Activated CD4-positive, alpha-beta T cell treated with anti-CD3 and anti-CD28 coated beads, Interleukin-2, amount 50 U/mL, for 24 hours (primary cell): ENCODE measurements at regions not wholly inside any gene's neighbourhood (a gene's known extent, or its start where the extent isn't known, plus 50 kb on each side); places are given as distances from the start of the nearest gene placed in this dataset.

Experiments
- DNase-seq, 2 donors: peaks; one replicate each; pipeline ENCODE4 v3.0.0-alpha.2; 2020; ENCODE audit warnings: low read depth in 1 of 2, low spot score in 1 of 2

- DNase-seq = no peak
Measured at GRCh38 chr18:39788383-39788782, 2166.7 kb upstream of the PIK3C3 start.

GRCh38 chr18:39786477-39786876 is 2168.6 kb upstream of the PIK3C3 start:
- DNase-seq = no peak

GRCh38 chr18:39784541-39784940 is 2170.5 kb upstream of the PIK3C3 start:
- no peak for DNase-seq

- no peak for DNase-seq
Measured at GRCh38 chr18:39781565-39781964, 2173.5 kb upstream of the PIK3C3 start.

- DNase-seq = no peak
Measured at GRCh38 chr18:39780774-39781173, 2174.3 kb upstream of the PIK3C3 start.

- no peak for DNase-seq
Measured at GRCh38 chr18:39779926-39780325, 2175.1 kb upstream of the PIK3C3 start.

GRCh38 chr18:39776766-39777165 is 2178.3 kb upstream of the PIK3C3 start:
- DNase-seq = no peak

- no peak for DNase-seq
Measured at GRCh38 chr18:39774957-39775598, 2180.0 kb upstream of the PIK3C3 start.

GRCh38 chr18:39773646-39774045 is 2181.4 kb upstream of the PIK3C3 start:
- DNase-seq = no peak

- DNase-seq = no peak
Measured at GRCh38 chr18:39772155-39772919, 2182.7 kb upstream of the PIK3C3 start.

GRCh38 chr18:39770399-39770798 is 2184.6 kb upstream of the PIK3C3 start:
- DNase-seq = no peak

- no peak for DNase-seq
Measured at GRCh38 chr18:39764873-39765272, 2190.2 kb upstream of the PIK3C3 start.

GRCh38 chr18:39761273-39761672 is 2193.8 kb upstream of the PIK3C3 start:
- DNase-seq = no peak

GRCh38 chr18:39759926-39760325 is 2194.3 kb upstream of the CELF4 start:
- DNase-seq = no peak

GRCh38 chr18:39753178-39753577 is 2187.6 kb upstream of the CELF4 start:
- no peak for DNase-seq

- DNase-seq = no peak
Measured at GRCh38 chr18:39752351-39752750, 2186.8 kb upstream of the CELF4 start.

- no peak for DNase-seq
Measured at GRCh38 chr18:39751921-39752320, 2186.3 kb upstream of the CELF4 start.

- DNase-seq = no peak
Measured at GRCh38 chr18:39751161-39751560, 2185.6 kb upstream of the CELF4 start.

- no peak for DNase-seq
Measured at GRCh38 chr18:39749154-39749553, 2183.6 kb upstream of the CELF4 start.

GRCh38 chr18:39748727-39749126 is 2183.1 kb upstream of the CELF4 start:
- DNase-seq = no peak

GRCh38 chr18:39746201-39746600 is 2180.6 kb upstream of the CELF4 start:
- no peak for DNase-seq

GRCh38 chr18:39743463-39743862 is 2177.9 kb upstream of the CELF4 start:
- DNase-seq = no peak
